AG04449 (cell line): ENCODE measurements at regions not wholly inside any gene's neighbourhood (a gene's known extent, or its start where the extent isn't known, plus 50 kb on each side); places are given as distances from the start of the nearest gene placed in this dataset.

Source experiments
- CTCF ChIA-PET: fragments of 350-600 bp; formaldehyde crosslinking; extraction: SDS; loops from one replicate; lab custom pipeline; 2021; ENCODE audit warnings: antibody characterized with exemption; lab: Yijun Ruan, JAX
- POLR2A ChIA-PET: fragments of 400-600, 350-600 bp; formaldehyde crosslinking; extraction: SDS; loops from one replicate; lab custom pipeline; 2020; ENCODE audit warnings: antibody characterized with exemption, inconsistent platforms; lab: Yijun Ruan, JAX
- DNase-seq: peaks from one replicate; pipeline ENCODE4 v3.0.0-alpha.2; 2010; ENCODE audit warnings: low read depth, low spot score
- H3K4me3 ChIP-seq: 2 replicates; pipeline ENCODE4 v1.5.1; 2011; ENCODE audit warnings: low read depth, mild to moderate bottlenecking, control low read depth, low read length
- TF ChIP-seq, protein P1 (sequence below): IDR thresholded peaks from one replicate; pipeline ENCODE4 v1.5.1; 2011; ENCODE audit warnings: mild to moderate bottlenecking, moderate library complexity, low read length, control low read depth, inconsistent platforms; ENCODE audit not compliant: insufficient read depth; ENCODE audit errors: missing control alignments

GRCh38 chr3:805326-805725, 287.5 kb upstream of the CNTN6 start:
- no peak for DNase-seq
- no peak overlapping the region for H3K4me3 ChIP-seq
- POLR2A ChIA-PET, result no interaction called here
- TF ChIP-seq, protein P1, sequence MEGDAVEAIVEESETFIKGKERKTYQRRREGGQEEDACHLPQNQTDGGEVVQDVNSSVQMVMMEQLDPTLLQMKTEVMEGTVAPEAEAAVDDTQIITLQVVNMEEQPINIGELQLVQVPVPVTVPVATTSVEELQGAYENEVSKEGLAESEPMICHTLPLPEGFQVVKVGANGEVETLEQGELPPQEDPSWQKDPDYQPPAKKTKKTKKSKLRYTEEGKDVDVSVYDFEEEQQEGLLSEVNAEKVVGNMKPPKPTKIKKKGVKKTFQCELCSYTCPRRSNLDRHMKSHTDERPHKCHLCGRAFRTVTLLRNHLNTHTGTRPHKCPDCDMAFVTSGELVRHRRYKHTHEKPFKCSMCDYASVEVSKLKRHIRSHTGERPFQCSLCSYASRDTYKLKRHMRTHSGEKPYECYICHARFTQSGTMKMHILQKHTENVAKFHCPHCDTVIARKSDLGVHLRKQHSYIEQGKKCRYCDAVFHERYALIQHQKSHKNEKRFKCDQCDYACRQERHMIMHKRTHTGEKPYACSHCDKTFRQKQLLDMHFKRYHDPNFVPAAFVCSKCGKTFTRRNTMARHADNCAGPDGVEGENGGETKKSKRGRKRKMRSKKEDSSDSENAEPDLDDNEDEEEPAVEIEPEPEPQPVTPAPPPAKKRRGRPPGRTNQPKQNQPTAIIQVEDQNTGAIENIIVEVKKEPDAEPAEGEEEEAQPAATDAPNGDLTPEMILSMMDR, result no peak
- CTCF ChIA-PET, result no interaction called here

- ChIA-PET POLR2A (no interaction called here), CTCF (no interaction called here)
- no peak overlapping the region for H3K4me3 ChIP-seq
- no peak for DNase-seq
- TF ChIP-seq, protein P1, result no peak
Observed at GRCh38 chr3:806006-806405, 286.8 kb upstream of the CNTN6 start.

DNA sequence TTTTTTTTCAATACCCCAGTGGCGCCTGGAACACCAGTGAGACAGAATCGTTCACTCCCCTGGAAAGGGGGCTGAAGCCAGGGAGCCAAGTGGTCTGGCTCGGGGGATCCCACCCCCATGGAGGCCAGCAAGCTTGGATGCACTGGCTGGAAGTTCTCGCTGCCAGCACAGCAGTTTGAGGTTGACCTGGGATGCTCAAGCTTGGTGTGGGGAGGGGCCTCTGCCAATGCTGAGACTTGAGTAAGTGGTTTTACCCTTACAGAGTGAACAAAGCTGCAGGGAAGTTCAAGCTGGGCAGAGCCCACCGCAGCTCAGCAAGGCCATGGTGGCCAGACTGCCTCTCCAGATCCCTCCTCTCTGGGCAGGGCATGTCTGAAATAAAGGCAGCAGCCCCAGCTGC, 276.2 kb upstream of the CNTN6 start:
- DNase-seq, result no peak
- TF ChIP-seq, protein P1, result no peak
- ChIA-PET CTCF (no interaction called here), POLR2A (no interaction called here)
- no peak overlapping the region for H3K4me3 ChIP-seq

- TF ChIP-seq, protein P1, result no peak
- ChIA-PET CTCF (no interaction called here), POLR2A (no interaction called here)
- DNase-seq, result no peak
- no peak overlapping the region for H3K4me3 ChIP-seq
Observed at GRCh38 chr3:834679-835078, 258.1 kb upstream of the CNTN6 start.

GRCh38 chr3:835096-835495, 257.7 kb upstream of the CNTN6 start:
- no peak overlapping the region for H3K4me3 ChIP-seq
- ChIA-PET CTCF (no interaction called here), POLR2A (no interaction called here)
- TF ChIP-seq, protein P1, result no peak
- DNase-seq, result no peak

- DNase-seq, result no peak
- ChIA-PET CTCF (no interaction called here), POLR2A (no interaction called here)
- TF ChIP-seq, protein P1, result no peak
- H3K4me3 ChIP-seq, result no peak overlapping the region
Observed at GRCh38 chr3:839981-840380, 252.8 kb upstream of the CNTN6 start.
